Pancreas (tissue), 10 donors: ENCODE measurements at regions not wholly inside any gene's neighbourhood (a gene's known extent, or its start where the extent isn't known, plus 50 kb on each side); places are given as distances from the start of the nearest gene placed in this dataset.
"Not testable (repeated sequence)": the region's sequence is repeated elsewhere in the genome, so short reads cannot be mapped to it uniquely, and the experiment has no call there.

Experiments
- ATAC-seq, 4 donors: fragments of 200-7000 bp; cut with Tn5 transposase; one replicate each; pipeline versions ENCODE4 v1.8.0 to v1.9.1; 2020; ENCODE audit warnings: mild to moderate bottlenecking in 4 of 4, moderate library complexity in 4 of 4
- DNase-seq, 6 donors: peaks; one replicate each; pipeline ENCODE4 v3.0.0-alpha.2; 2020
- FAIRE-seq: peaks from 2 replicates; lab custom pipeline; 2012; peaks lifted over from hg19 to GRCh38; lab: Jason Lieb, UNC
- H3K27ac ChIP-seq, 4 donors: fragments of 200-600 bp; sonication (generic); 1 replicate in 3 of 4; 2 replicates in 1 of 4; pipeline versions ENCODE4 v1.5.0 to v1.8.0; 2020
- H3K27me3 ChIP-seq, 4 donors: fragments of 200-600 bp; one replicate each; pipeline ENCODE4 v1.8.0; 2021
- H3K36me3 ChIP-seq, 3 donors: fragments of 200-600 bp; sonication (generic) in 1 of 3; one replicate each; pipeline versions ENCODE4 v1.5.0 to v1.8.0; 2020 to 2021
- H3K4me1 ChIP-seq, 3 donors: fragments of 200-600 bp; one replicate each; pipeline ENCODE4 v1.8.0; 2021
- H3K4me3 ChIP-seq, 4 donors: fragments of 200-600 bp; sonication (generic) in 2 of 4; one replicate each; pipeline versions ENCODE4 v1.5.0 to v1.8.0; 2020 to 2021
- H3K9me3 ChIP-seq, 4 donors: fragments of 200-600 bp; one replicate each; pipeline ENCODE4 v1.8.0; 2021
- CTCF ChIP-seq, 4 donors: fragments of 200-600 bp; sonication (generic) in 3 of 4; IDR thresholded peaks; one replicate each; pipeline versions ENCODE4 v1.5.0 to v1.8.0; 2021; ENCODE audit warnings: antibody characterized with exemption in 4 of 4
- WGBS, 2 donors: extraction: QIAGEN DNeasy Blood & Tissue Kit; methylation state at CpG; one replicate each; pipeline ENCODE4 v1.1.7; 2013; 5-methylcytosine and 5-hydroxymethylcytosine counted together
- intact Hi-C, 3 donors: fragments of 100-400 bp; cut with DNase I; formaldehyde crosslinking; loops; one replicate each; pipeline versions ENCODE4 v1.11.1 to v1.14.2; 2022
- donor health status: healthy with polysubstance abuse.
- donor health status: DM: no; HTN: no; CAD: no; lungs with moderate emphysema.
- donor health status: DM: no; HTN: no; CAD: no.
- donor health status: control.
- donor health status: control.
- donor health status: Bipolar disorder and iron deficiency.
- donor health status: DM: yes; HTN: yes; CAD: no.
- donor health status: DM: no; HTN: no; CAD: no.
- donor health status: DM: no; HTN: no; CAD: no.
- donor health status: DM: yes; HTN: yes; CAD: no.

- ATAC-seq = no peak
- no peak for FAIRE-seq
- no peak for TF ChIP-seq CTCF (IDR thresholded peaks at IDR 0.05)
- Histone ChIP-seq H3K36me3 (no peaks in the 10 kb centered on the region), H3K27ac (no peak overlapping the region), H3K4me1 (no peaks in the 10 kb centered on the region), H3K27me3 (no peaks in the 10 kb centered on the region), H3K4me3 (no peak overlapping the region), H3K9me3 (no peaks in the 10 kb centered on the region)
- no peak for DNase-seq
- intact Hi-C loops = no loop called here
- 66 to 72% methylated on average over 7 of the region's 7 CpGs for WGBS, 2 donors
Measured at GRCh38 chr13:24619282-24619681, 60.9 kb upstream of the ATP12A start.

GRCh38 chr13:24622481-24623148 lies 57.6 kb upstream of the ATP12A start:
- H3K27me3 ChIP-seq, H3K27ac ChIP-seq, ATAC-seq, H3K9me3 ChIP-seq, H3K4me3 ChIP-seq, H3K36me3 ChIP-seq, FAIRE-seq, intact Hi-C loops, DNase-seq, H3K4me1 ChIP-seq: not testable (repeated sequence)
- WGBS, 2 donors = 83 to 84% methylated on average over 8 of the region's 8 CpGs

GRCh38 chr13:24623149-24623665 lies 57.0 kb upstream of the ATP12A start:
- Histone ChIP-seq H3K27me3 (no peaks in the 10 kb centered on the region), H3K36me3 (no peaks in the 10 kb centered on the region), H3K27ac (no peak overlapping the region), H3K4me1 (no peaks in the 10 kb centered on the region), H3K4me3 (no peak overlapping the region), H3K9me3 (no peaks in the 10 kb centered on the region)
- ATAC-seq = no peak
- 92 to 95% methylated on average over 15 to 18 of the region's 18 CpGs for WGBS, 2 donors
- no peak for DNase-seq
- no peak for TF ChIP-seq CTCF (IDR thresholded peaks at IDR 0.05)
- intact Hi-C loops = no loop called here
- FAIRE-seq = no peak

GRCh38 chr13:24624363-24624762 lies 55.8 kb upstream of the ATP12A start:
- H3K4me3 ChIP-seq = no peak overlapping the region
- intact Hi-C loops = no loop called here

GRCh38 chr13:24624801-24625231 lies 55.4 kb upstream of the ATP12A start:
- Histone ChIP-seq H3K36me3 (no peaks in the 10 kb centered on the region), H3K4me1 (no peaks in the 10 kb centered on the region), H3K27ac (no peak overlapping the region), H3K4me3 (no peak overlapping the region), H3K27me3 (no peaks in the 10 kb centered on the region), H3K9me3 (no peaks in the 10 kb centered on the region)
- no peak for TF ChIP-seq CTCF (IDR thresholded peaks at IDR 0.05)
- whole genome bisulfite sequencing, 2 donors = 71 to 80% methylated on average over 7 of the region's 7 CpGs
- intact Hi-C loops = no loop called here
- ATAC-seq (peak in 2 of 4 donors; percentile 16 to 26), FAIRE-seq (no peak), DNase-seq (peak in 1 of 6 donors; percentile 50)

More at GRCh38 chr13:24624363-24624762, 55.8 kb upstream of the ATP12A start:
- no peak overlapping the region for H3K27ac ChIP-seq
- DNase-seq (no peak), ATAC-seq (no peak), FAIRE-seq (no peak)
- TF ChIP-seq CTCF (IDR thresholded peaks at IDR 0.05) = no peak
- H3K4me1 ChIP-seq = no peaks in the 10 kb centered on the region
- H3K27me3 ChIP-seq = no peaks in the 10 kb centered on the region
- WGBS, 2 donors = 84 to 92% methylated on average over 12 of the region's 12 CpGs
- H3K9me3 ChIP-seq = no peaks in the 10 kb centered on the region
- no peaks in the 10 kb centered on the region for H3K36me3 ChIP-seq
